ENCODE measurements at regions not wholly inside any gene's neighbourhood (a gene's known extent, or its start where the extent isn't known, plus 50 kb on each side); places are given as distances from the start of the nearest gene placed in this dataset.

GRCh38 chr10:44056206-44056605, 328.7 kb downstream of the CXCL12 start (continued):
- TF ChIP-seq TSHZ2 (CRISPR knock-in tag; IDR thresholded peaks at IDR 0.05): no peak
- no peak for TF ChIP-seq ZNF70 (CRISPR knock-in tag; IDR thresholded peaks at IDR 0.05)

- TF ChIP-seq TCF4 (CRISPR knock-in tag; IDR thresholded peaks at IDR 0.05; ENCODE audit: borderline replicate concordance): no peak
- no peak for TF ChIP-seq ZFP30 (CRISPR knock-in tag; IDR thresholded peaks at IDR 0.05)
- TF ChIP-seq ARNTL (CRISPR knock-in tag; IDR thresholded peaks at IDR 0.05; ENCODE audit: borderline replicate concordance, low read depth): no peak
- TF ChIP-seq ZNF8 (CRISPR knock-in tag; IDR thresholded peaks at IDR 0.05): no peak
- TF ChIP-seq PPARA (CRISPR knock-in tag; IDR thresholded peaks at IDR 0.05; ENCODE audit: borderline replicate concordance): no peak
- no peak for TF ChIP-seq OSR1 (CRISPR knock-in tag; IDR thresholded peaks at IDR 0.05)
- TF ChIP-seq ESRRG (CRISPR knock-in tag; IDR thresholded peaks at IDR 0.05): no peak
- no peak for TF ChIP-seq POU6F1 (CRISPR knock-in tag; IDR thresholded peaks at IDR 0.05; ENCODE audit: borderline replicate concordance, low read depth)
- no peak for TF ChIP-seq CSDC2 (CRISPR knock-in tag; IDR thresholded peaks at IDR 0.05)
- TF ChIP-seq CSRNP3 (CRISPR knock-in tag; IDR thresholded peaks at IDR 0.05): no peak
- TF ChIP-seq ZC3H10 (CRISPR knock-in tag; IDR thresholded peaks at IDR 0.05): no peak
- no peak for TF ChIP-seq TOX (CRISPR knock-in tag; IDR thresholded peaks at IDR 0.05; ENCODE audit: borderline replicate concordance)
- TF ChIP-seq BACH2 (CRISPR knock-in tag; IDR thresholded peaks at IDR 0.05; ENCODE audit: borderline replicate concordance): no peak
- no peak for TF ChIP-seq RARB (CRISPR knock-in tag; IDR thresholded peaks at IDR 0.05)
- no peak for TF ChIP-seq ZNF70 (CRISPR knock-in tag; IDR thresholded peaks at IDR 0.05)
- no peak for TF ChIP-seq CREB5 (CRISPR knock-in tag; IDR thresholded peaks at IDR 0.05; ENCODE audit: low read depth)
- no peak for TF ChIP-seq SNAI2 (CRISPR knock-in tag; IDR thresholded peaks at IDR 0.05)
- no peak for TF ChIP-seq ZFP3 (CRISPR knock-in tag; IDR thresholded peaks at IDR 0.05)
- no peak for TF ChIP-seq ISL1 (CRISPR knock-in tag; IDR thresholded peaks at IDR 0.05)
- no peak for TF ChIP-seq GLIS3 (CRISPR knock-in tag; IDR thresholded peaks at IDR 0.05)
- ATAC-seq: no peak
Measured at GRCh38 chr10:44054046-44054445, 330.9 kb downstream of the CXCL12 start.

GRCh38 chr10:44053391-44053790, 331.5 kb downstream of the CXCL12 start:
- no peak for TF ChIP-seq RARB (CRISPR knock-in tag; IDR thresholded peaks at IDR 0.05)
- TF ChIP-seq ZNF70 (CRISPR knock-in tag; IDR thresholded peaks at IDR 0.05): no peak
- no peak for TF ChIP-seq TSHZ2 (CRISPR knock-in tag; IDR thresholded peaks at IDR 0.05)
- no peak for TF ChIP-seq TCF4 (CRISPR knock-in tag; IDR thresholded peaks at IDR 0.05; ENCODE audit: borderline replicate concordance)
- ATAC-seq: no peak

Measured in SK-N-SH treated with all-trans-retinoic acid at 6 μM for 48 hours (cell line).